ENCODE measurements at regions not wholly inside any gene's neighbourhood (a gene's known extent, or its start where the extent isn't known, plus 50 kb on each side); places are given as distances from the start of the nearest gene placed in this dataset.
"Not testable (repeated sequence)": the region's sequence is repeated elsewhere in the genome, so short reads cannot be mapped to it uniquely, and the experiment has no call there.

DNA sequence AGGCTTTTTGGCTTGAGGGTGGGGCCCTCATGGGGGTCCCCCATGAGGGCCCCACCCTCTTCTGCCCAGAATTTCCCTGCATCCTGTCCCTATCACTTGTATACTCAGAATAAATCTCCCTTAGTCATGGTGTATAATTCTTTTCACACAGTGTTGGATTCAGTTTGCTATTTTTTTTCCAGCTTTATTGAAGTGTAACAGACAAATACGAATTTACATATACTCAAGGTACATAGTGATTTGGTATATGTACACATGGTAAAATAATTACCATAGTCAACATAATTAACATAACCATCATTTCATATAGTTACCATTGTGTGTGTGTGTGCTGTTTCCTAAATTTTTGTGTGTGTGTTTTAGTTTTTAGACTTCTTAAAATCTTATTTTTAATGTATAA, 289.4 kb downstream of the CNTNAP3B start:
- not testable (repeated sequence) for DNase-seq (ENCODE audit: low read depth in 4 of 4, low spot score in 3 of 4)

DNA sequence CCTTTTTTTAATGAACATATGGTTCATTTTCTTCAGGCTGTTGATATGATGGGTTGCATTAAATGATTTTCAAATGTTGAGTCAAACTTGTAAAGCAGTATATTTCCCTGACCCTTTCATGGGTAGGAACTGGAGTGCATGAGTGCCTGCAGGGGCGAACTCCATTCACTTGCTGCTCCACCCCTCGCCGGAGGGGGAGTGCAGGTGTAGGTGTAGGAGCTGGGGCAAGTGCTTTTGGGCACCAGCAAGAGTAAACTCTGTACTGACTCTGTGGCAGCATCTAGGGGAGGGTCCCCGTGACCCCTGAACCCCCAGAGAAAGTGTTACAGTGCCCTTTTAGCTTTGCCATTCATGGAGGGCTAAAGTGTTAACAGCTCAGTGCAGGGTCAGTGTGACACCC, 290.3 kb downstream of the CNTNAP3B start:
- not testable (repeated sequence) for DNase-seq (ENCODE audit: low read depth in 4 of 4, low spot score in 3 of 4)

DNA sequence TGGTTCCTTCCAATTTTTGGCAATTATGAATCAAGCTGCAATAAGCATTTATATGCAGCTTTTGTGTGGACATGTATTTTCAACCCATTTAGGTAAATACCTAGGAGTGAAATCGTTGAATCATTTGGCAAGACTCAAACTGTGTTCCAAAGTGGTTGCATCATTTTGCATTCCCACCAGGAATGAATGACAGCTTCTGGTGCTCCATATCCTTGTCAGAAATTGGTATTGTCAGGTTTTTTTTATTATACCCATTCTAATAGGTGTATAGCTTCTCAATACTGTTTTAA, 290.7 kb downstream of the CNTNAP3B start:
- DNase-seq (ENCODE audit: low read depth in 4 of 4, low spot score in 3 of 4): not testable (repeated sequence)

DNA sequence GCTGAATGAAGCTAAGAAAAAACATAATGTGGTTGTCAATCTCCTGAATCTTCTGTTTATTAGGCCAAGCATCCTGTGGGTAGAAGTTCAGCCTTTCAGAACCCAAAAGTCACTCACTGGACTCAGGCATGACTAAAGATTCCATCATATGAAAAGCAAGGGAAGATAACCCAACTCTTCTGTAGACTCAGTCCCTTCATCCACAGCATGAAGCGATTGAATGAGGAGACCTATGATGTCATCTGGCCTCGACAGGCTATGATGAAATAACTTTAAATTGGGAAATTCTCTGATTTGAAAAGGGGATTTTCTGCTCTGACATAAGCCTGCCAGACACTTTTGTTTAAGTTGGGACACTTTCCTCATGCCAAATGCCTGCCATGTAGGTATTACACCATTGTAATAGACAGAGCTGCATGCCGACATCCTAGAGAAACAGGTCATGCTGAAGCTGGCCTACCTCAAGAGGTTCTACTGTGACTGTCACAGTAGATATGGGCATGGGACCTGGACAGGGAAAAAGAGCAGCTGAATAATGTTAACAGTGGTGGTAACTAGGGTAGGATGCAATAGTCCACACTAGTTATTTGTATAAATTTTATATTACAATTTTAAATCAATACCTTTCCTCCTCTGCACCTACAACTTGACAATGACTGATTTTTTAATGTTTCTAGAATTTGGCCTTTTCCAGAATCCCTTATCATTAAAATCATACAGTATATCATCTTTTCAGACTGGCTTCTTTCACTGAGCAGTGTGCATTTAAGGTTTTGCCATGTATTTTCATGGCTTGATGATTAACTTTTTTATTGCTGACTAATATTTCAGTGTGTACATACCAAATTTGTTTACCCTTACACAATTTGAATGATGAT, 291.3 kb downstream of the CNTNAP3B start:
- not testable (repeated sequence) for DNase-seq (ENCODE audit: low read depth in 4 of 4, low spot score in 3 of 4)

DNA sequence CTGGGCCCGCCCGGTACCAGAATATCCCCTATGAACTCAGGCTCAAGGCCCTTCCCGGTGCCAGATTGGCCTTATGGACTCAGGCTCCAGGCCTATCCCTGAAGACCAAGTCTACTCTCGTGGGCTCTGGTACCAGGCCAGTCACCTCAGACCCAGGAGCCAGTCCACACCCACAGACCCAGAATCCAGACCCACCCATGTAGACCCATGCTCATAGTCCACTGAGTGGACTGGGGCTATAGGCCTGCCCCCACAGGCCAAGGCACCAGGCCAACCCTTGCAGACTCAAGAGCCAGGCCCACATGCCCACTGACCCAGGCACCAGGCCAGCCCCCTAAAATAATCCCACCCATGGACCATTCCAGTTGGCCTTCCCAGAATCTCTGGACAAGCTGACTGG, 296.1 kb downstream of the CNTNAP3B start:
- DNase-seq (ENCODE audit: low read depth in 4 of 4, low spot score in 3 of 4): not testable (repeated sequence)

DNA sequence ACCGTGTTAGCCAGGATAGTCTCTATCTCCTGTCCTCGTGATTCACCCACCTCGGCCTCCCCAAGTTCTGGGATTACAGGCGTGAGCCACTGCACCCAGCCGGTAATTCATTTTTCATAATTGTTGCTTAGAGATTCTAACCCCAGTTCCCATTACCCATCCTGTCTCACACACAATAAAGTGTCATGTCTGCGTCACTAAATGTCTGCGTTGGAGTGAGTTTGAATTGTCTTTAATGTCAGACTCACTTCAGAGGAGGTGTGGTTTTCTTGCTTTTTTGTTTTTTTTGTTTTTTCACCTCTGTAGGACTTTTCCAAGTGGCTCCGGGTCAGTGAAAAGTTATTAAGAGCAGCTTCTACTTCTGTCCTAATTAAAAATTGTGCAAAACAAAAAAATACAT, 304.5 kb downstream of the CNTNAP3B start:
- DNase-seq (ENCODE audit: low read depth in 4 of 4, low spot score in 3 of 4): not testable (repeated sequence)

DNA sequence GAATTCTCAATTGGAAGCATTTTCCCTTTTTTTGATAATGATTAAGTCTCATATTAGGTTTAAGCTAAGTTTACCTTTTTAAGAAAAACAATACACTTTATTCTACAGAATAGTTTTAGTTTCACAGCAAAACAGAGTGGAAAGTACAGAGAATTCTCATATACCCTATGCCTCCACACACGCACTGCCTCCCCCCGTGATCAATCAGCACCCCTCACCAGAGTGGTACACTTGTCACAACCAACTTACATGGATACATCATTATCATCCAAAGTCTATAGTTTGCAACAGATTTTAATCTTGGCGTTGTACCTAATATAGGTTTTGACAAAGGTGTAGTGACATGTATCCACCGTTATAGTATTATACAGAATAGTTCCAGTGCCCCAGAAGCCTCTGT, 326.5 kb downstream of the CNTNAP3B start:
- not testable (repeated sequence) for DNase-seq (ENCODE audit: low read depth in 4 of 4, low spot score in 3 of 4)

DNA sequence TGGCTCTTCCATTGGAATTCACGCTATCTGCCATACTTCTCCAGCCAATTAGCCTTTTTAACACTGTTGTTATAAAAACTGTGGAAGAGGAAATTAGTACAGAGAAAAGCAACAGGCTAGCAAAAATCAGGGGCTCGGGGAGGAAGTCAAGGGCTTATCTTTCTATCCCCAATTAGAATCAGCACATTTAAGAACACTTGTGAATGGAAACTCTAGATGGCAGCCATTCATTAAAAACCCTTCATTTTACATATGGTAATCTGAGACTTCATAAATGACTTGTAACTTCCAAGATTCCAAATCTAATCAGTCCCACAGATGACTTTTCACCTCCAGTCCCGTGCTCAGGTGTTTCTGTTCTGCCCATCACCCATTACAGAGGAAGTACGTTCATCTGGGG, 330.5 kb downstream of the CNTNAP3B start:
- DNase-seq (ENCODE audit: low read depth in 4 of 4, low spot score in 3 of 4): not testable (repeated sequence)

DNA sequence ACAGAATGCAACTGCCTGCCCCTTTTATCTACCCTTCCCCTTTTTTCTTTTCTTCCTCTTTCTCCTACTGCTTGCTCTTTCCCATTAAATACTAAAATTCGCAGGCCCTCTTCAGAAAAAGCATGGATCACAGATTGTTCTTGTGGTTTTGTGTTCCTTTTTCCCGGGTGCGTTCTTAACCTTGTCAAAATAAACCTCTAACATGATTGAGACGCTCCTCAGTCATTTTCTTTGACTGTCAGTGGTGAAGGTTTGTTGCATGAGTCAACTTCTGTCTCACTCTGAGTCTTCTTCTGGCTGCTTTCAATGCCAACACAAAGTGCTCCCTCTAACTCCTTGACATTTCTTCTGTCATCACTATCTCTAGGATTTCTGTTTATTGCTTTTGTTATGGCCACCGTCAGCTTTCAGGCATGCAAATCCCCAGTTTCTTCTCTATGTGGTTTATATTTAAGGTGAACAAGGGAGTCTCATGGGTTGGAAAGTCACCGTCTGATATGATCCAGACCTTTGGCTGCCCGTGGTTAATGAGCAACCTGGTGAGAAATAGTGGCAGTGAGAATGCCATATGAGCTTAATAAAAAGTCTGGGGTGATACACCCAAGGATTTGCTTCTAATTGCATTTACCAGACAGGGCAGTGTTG, 338.4 kb downstream of the CNTNAP3B start:
- peak in 1 of 4 donors; percentile 6 for DNase-seq (ENCODE audit: low read depth in 4 of 4, low spot score in 3 of 4)

DNA sequence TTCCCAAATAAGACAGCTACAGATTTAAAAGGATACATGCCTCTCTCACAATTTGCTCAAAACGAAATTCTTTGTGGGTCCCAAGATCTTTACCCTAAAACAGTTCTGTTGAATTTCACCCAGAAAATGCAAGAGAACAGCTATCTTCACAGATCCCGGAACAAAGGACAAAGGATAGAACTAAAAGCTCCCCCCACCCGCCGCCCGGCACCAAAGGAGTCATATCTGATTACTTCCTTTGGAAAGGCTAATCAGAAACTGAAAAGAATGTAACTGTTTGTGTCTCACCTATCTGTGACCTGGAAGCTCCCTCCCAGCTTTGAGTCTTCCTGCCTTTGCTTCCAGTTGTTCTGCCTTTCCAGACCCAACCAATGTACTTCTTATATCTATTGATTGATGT, 339.2 kb downstream of the CNTNAP3B start:
- not testable (repeated sequence) for DNase-seq (ENCODE audit: low read depth in 4 of 4, low spot score in 3 of 4)

DNA sequence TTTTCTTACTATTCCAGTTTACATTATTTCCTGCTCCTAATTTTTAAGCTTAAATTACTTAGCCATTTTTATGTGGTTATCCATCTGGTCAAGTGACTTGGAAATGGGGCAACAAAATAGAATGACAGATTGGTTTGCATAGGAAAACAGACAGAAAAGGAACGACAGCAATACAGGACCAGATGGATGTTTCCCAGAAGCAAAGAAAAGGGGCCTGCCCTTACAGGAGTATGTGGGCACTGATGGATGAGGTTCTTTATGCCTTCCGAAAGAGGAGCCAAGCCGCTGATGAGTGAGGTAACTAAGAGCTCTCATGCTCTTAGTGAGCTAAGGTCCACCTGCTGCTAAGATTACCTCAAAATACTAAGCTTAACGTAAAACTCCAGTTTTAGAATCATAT, 339.8 kb downstream of the CNTNAP3B start:
- not testable (repeated sequence) for DNase-seq (ENCODE audit: low read depth in 4 of 4, low spot score in 3 of 4)

DNA sequence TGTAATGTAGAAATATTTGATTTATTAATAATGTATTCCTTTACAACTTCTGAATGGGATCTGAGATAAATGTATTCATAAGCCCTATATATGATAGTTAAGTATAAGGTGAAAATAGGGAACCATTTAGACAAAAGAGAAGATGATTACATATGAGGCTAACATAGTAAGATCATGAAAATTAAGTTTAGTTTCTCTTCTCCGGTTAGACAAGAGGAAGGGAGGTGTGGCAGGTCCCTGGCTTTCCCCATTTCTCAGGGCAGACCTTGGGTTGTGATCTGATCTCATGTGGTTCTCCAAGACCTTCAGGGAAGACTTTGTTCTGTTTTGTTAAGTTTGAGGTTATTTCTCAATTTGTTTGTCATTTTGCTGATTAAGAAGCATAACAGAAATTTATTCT, 341.3 kb downstream of the CNTNAP3B start:
- DNase-seq (ENCODE audit: low read depth in 4 of 4, low spot score in 3 of 4): not testable (repeated sequence)

DNA sequence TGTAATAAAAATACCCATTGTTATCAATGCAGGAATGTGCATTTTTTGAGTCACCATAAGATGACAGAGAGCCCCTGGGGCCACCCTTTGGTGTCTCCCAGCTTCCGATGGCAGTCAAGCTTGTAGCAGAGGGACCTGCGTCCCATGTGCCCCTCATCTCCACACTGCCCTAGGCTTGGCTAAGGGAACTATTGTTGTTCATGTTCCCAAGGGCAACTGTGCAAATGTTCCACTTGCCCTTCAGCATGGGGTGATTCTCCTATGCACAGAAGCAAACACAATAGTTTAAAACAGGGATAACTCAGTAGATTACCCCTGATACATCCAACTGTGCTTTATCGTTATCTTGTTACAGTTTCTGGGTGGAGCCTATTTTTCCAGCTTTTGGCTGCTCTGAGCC, 342.0 kb downstream of the CNTNAP3B start:
- DNase-seq (ENCODE audit: low read depth in 4 of 4, low spot score in 3 of 4): not testable (repeated sequence)

DNA sequence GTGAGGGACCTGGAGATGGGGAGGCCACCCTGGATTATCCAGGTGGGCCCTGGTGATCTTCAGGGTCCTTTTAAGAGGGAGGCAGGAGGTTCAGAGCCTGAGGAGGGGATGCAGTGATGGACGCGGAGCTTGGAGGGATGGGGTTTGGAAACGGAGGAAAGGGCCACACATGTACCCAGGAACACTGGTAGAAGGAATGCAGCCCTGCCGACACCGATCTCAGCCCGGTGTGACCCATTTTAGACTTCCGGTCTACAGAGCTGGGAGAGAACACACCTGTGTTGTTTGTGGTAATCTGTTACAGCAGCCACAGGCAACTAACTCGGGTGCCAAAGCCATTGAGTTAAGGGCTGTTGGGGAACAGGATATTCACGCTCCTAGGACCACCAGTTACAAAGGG, 345.2 kb downstream of the CNTNAP3B start:
- DNase-seq (ENCODE audit: low read depth in 4 of 4, low spot score in 3 of 4): not testable (repeated sequence)

DNA sequence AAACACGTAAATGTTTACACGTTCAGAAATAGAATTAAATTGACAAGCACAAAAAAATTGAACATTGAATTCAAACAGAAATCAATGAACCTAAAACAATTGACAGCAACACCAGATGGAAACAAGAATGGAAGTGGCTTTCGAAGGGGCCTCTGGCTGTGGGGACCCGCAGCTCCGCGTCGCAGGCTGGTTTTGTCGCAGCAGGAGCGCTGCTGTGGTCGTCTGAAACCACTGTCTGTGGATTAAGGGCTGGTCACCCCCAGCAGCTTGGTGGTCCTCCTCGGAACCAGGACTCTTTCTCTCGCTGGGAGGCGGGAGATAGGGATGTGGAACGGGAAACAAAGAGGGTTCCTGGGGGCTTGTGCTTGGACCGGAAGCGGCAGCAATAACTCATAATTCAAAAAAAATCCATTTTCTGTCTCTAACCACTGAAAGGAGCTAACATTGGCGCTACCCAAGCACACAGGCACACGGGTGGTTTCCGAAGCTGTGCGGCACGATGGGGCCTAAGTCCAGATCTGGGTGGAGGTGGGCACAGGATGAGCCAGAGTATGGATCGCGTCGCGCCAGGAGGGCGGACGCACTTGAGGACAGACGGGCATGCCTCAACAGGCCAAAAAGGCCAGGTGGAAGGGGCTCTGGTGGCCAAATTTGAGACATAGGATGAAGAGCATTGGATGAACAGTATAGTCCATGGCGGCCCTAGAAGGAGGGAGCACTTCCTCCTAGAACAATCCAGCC, 346.0 kb downstream of the CNTNAP3B start:
- DNase-seq (ENCODE audit: low read depth in 4 of 4, low spot score in 3 of 4): not testable (repeated sequence)

DNA sequence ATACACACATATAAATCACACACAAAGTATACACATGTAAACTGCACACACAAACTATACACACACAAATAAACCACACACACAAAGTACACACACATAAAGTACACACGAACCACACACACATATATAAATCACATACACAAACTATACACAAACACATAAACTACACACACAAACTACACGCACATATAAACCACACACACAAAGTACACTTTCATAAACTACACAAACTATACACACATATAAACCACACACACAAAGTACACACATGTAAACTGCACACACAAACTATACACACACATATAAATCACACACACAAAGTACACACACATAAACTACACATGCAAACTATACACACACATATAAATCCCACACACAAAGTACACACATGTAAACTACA, 347.3 kb downstream of the CNTNAP3B start:
- not testable (repeated sequence) for DNase-seq (ENCODE audit: low read depth in 4 of 4, low spot score in 3 of 4)

DNA sequence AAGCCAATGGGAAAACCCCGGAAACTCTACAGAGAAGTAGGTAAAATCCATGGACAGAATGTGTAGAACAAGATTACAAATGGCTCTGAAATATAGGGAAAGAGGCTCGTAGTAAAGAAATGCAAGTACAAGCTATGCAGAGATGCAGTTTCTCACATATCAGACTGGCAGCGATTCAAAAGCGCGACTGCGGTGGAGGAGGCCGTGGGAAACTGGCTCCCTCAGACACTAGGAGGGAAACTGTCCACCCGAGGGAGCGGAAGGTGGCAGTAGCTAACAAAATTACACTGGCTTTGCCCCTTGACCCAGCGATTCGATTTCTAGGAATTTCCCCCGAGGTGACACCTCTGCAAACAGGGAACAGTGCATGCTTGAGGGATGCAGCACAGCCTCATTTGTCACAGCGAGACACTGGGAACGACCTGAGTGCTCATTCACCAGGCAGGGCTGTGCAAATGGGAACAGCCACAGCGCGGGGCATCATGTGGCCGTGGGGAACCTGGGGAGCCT, 349.3 kb downstream of the CNTNAP3B start:
- DNase-seq (ENCODE audit: low read depth in 4 of 4, low spot score in 3 of 4): not testable (repeated sequence)

DNA sequence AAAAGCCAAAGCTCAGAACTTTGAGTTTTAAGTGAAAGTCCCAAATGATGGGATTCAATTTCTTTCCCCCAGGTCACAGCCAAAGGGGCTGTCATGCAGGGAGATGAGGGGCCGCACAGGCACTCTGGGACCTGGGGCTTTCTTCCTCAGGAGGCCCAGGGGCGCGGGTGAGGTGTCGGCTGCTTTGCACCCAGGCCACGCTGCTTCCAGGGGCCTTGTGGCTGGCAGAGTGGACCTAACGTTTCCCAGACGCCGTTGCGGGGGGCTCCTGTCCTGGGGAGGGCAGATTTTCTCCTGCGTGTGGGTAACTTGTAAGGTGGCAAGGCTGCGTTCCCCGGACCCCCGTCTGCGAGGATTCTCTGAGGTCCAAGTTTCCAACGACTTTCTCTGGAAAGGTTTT, 350.0 kb downstream of the CNTNAP3B start:
- not testable (repeated sequence) for DNase-seq (ENCODE audit: low read depth in 4 of 4, low spot score in 3 of 4)

DNA sequence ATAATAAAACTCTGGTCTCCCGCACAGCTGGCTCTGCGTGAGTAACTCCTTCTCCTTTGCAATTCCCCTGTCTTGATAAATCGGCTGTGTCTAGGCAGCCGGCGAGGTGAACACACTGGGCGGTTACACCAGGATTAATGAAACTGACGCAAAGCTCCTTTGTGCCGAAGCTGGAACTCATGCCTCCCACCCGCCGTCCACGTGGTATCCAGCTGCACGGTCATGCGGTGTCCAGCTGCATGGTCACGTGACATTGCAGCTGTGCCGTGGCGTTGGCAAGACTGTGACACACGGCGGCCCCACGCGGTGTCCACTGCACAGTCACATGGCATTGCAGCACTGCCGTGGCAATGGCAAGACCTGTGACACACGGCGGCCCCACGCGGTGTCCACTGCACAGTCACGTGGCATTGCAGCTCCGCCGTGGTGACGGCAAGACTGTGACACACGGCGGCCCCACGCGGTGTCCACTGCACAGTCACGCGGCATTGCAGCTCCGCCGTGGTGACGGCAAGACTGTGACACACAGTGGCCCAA, 350.6 kb downstream of the CNTNAP3B start:
- DNase-seq (ENCODE audit: low read depth in 4 of 4, low spot score in 3 of 4): not testable (repeated sequence)

DNA sequence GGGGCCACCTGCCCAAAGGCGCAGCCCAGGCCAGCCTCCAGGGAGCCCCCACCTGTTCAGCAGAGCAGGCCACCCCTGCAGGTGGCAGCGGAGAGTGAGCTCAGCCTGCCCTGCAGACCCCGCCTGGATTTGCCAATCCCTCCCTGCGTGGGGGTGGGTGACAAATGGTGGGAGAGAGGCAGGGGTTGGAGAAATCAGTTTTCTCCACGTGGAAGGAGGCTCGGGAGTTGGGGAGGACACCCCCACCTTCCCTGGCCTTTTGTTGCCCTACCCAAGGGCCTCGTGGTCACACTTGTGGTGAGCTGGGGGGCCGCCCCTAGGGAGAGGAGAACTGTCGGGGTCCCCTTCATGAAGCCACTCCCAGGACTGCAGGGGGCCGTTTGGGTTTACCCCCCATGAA, 351.7 kb downstream of the CNTNAP3B start:
- DNase-seq (ENCODE audit: low read depth in 4 of 4, low spot score in 3 of 4): not testable (repeated sequence)

DNA sequence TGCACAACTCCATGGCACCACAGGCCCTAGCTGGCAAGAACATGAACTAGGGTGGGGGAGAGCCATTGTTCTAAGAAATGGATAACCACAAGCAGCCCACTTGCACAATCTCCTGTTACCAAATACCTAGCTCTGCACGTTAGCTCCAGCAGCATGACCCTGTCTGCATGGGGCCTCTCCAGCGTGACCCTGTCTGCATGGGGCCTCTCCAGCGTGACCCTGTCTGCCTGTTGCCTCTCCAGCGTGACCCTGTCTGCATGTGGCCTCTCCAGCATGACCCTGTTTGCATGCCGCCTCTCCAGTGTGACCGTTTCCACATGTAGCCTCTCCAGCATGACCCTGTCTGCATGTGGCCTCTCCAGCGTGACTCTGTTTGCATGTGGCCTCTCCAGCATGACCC, 356.7 kb downstream of the CNTNAP3B start:
- not testable (repeated sequence) for DNase-seq (ENCODE audit: low read depth in 4 of 4, low spot score in 3 of 4)
